DOHH2 (cell line): ENCODE measurements at regions not wholly inside any gene's neighbourhood (a gene's known extent, or its start where the extent isn't known, plus 50 kb on each side); places are given as distances from the start of the nearest gene placed in this dataset.

Source experiments
- H3F3A ChIP-seq: fragments of 200-600 bp; sonication (generic), shearing (Covaris generic); 2 replicates; pipeline ENCODE4 v1.6.0; 2016; ENCODE audit warnings: antibody characterized with exemption, mild to moderate bottlenecking; ENCODE audit not compliant: control insufficient read depth, insufficient read depth
- H3K27ac ChIP-seq: fragments of 200-600 bp; sonication (generic); 2 replicates; pipeline ENCODE4 v1.5.1; 2014; ENCODE audit warnings: low read depth, mild to moderate bottlenecking, low read length, moderate library complexity
- H3K27me3 ChIP-seq: fragments of 200-600 bp; sonication (generic); 2 replicates; pipeline ENCODE4 v1.6.1; 2014; ENCODE audit warnings: mild to moderate bottlenecking, low read length, mixed read lengths; ENCODE audit not compliant: control insufficient read depth
- H3K36me3 ChIP-seq: fragments of 200-600 bp; sonication (generic); 2 replicates; pipeline ENCODE4 v1.6.1; 2014; ENCODE audit warnings: mild to moderate bottlenecking, low read length, moderate library complexity, mixed read lengths; ENCODE audit not compliant: control insufficient read depth
- H3K4me1 ChIP-seq: fragments of 200-600 bp; sonication (generic); 2 replicates; pipeline ENCODE4 v1.6.1; 2014; ENCODE audit warnings: mild to moderate bottlenecking, low read length, mixed read lengths; ENCODE audit not compliant: control insufficient read depth
- H3K4me2 ChIP-seq: fragments of 200-600 bp; sonication (generic); 2 replicates; pipeline ENCODE4 v1.6.0; 2014; ENCODE audit warnings: mild to moderate bottlenecking, low read length, moderate library complexity
- H3K4me3 ChIP-seq: fragments of 200-600 bp; sonication (generic); 2 replicates; pipeline ENCODE4 v1.5.1; 2014; ENCODE audit warnings: mild to moderate bottlenecking, low read length, mixed read lengths
- H3K79me2 ChIP-seq: fragments of 200-600 bp; sonication (generic); 2 replicates; pipeline ENCODE4 v1.6.1; 2014; ENCODE audit warnings: mild to moderate bottlenecking, low read length, mixed read lengths; ENCODE audit not compliant: control insufficient read depth
- H3K9me2 ChIP-seq: fragments of 200-600 bp; sonication (generic); replicated peaks from 2 replicates; pipeline ENCODE4 v1.6.1; 2014; ENCODE audit warnings: mild to moderate bottlenecking, low read length, mixed read lengths; ENCODE audit not compliant: control insufficient read depth
- H3K9me3 ChIP-seq: fragments of 200-600 bp; sonication (generic); 2 replicates; pipeline ENCODE4 v1.6.1; 2014; ENCODE audit warnings: antibody characterized with exemption, low read length, mixed read lengths; ENCODE audit not compliant: control insufficient read depth, insufficient read depth
- H4K20me1 ChIP-seq: fragments of 200-600 bp; sonication (generic); 2 replicates; pipeline ENCODE4 v1.6.0; 2014; ENCODE audit warnings: low read depth, mild to moderate bottlenecking, antibody characterized with exemption, low read length, moderate library complexity; ENCODE audit not compliant: control insufficient read depth, insufficient read depth
- CTCF ChIP-seq: fragments of 200-600 bp; sonication (generic); IDR thresholded peaks from one replicate; pipeline ENCODE4 v1.5.1; 2014; ENCODE audit warnings: antibody characterized with exemption, mild to moderate bottlenecking, low read depth, low read length; ENCODE audit not compliant: poor library complexity, severe bottlenecking
- EZH2phosphoT487 ChIP-seq: fragments of 200-600 bp; sonication (generic); IDR thresholded peaks from 2 replicates; pipeline ENCODE4 v1.6.1; 2017; ENCODE audit warnings: borderline replicate concordance, mild to moderate bottlenecking, antibody characterized with exemption, low read length, moderate library complexity, mixed read lengths

DNA sequence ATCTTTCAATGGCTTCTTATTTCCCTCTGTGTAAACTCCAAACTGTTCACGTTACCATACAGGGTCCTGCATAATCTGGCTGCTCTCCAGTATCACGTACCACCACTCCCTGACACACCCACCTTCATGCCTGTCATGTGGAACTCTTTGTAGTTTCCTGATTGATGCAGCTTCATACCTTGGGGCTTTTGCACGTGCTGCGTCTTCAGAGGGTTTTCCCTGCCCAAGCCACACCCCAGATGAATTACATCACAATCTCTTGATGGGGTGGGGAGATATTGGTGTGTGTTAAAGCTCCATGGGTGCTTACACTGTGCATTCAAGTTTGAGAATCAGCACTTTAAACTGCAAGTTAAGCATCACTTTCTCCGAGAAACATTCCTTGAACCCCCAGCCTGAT is 101.9 kb downstream of the CT47B1 start:
- Histone ChIP-seq H3K9me2 (no peaks in the 10 kb centered on the region), H3K9me3 (no peaks in the 10 kb centered on the region), H3K4me3 (no peak overlapping the region), H4K20me1 (no peaks in the 10 kb centered on the region), H3K36me3 (no peaks in the 10 kb centered on the region), H3K27ac (no peak overlapping the region), H3K4me2 (no peak overlapping the region), H3F3A (no peaks in the 10 kb centered on the region), H3K79me2 (no peaks in the 10 kb centered on the region), H3K4me1 (peaks cover 20% of the 10 kb centered on the region), H3K27me3 (no peaks in the 10 kb centered on the region)
- TF ChIP-seq EZH2phosphoT487, result no peak
- no peak for TF ChIP-seq CTCF

DNA sequence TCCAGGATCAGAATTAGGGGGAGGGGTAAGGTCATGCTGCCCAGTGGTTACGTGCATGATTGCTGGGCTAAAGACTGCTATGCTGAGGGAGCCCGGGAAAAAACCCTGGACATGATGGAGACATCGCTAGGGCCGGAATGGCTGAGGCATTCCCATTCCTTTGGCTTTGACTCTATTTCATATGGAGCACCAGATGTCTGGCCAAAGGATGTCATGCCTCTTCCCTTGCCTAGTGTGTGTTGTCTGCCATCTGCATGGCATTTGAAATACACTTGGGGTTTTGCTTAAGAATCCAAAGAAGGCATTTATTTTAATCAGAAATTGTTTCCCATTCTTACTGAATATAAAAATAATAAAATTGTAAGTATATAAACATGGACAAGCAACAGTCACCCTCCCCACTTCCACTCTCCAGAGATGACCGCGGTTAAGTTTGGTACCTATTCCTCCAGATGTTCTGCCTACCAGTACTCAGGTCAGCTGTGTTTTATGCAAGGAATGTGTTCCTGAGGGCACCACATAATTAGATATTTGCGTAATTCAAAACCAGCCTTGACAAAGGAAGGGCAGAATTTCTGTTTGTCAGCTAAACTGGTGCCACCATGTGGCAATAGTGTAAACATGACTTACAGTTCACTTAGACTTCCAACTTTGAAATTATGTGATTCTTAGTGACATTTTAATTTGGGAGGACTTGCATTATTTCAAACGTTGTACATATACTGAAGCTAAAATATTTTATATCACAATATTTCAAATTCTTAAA is 105.9 kb downstream of the CT47B1 start:
- Histone ChIP-seq H3K27ac (no peak overlapping the region), H3K4me2 (peak overlapping the region; percentile 32), H3K4me1 (peaks cover 23% of the 10 kb centered on the region), H3K4me3 (no peak overlapping the region), H3K27me3 (no peaks in the 10 kb centered on the region), H3K9me2 (no peaks in the 10 kb centered on the region), H4K20me1 (no peaks in the 10 kb centered on the region), H3F3A (no peaks in the 10 kb centered on the region), H3K79me2 (no peaks in the 10 kb centered on the region), H3K9me3 (no peaks in the 10 kb centered on the region), H3K36me3 (no peaks in the 10 kb centered on the region)
- TF ChIP-seq CTCF (peak; percentile 39), EZH2phosphoT487 (no peak)

DNA sequence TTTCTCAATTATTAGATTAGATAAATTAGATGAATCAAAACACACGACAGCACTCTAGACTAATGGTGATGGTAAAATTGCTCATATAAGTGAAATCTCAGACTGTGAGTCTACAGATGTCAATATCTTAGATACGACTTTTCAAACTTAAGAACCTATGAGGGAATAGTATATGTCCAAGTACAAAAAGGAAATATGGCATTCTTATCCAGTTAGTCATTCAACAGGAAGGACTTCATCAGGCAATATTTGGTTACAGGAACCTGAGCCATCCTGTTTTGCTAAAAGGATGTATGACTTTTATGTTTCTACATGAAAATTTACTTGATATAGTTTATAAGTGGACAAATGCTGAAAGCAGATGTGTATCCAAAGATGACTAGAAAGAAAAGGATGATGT is 107.0 kb downstream of the CT47B1 start:
- Histone ChIP-seq H3K27ac (no peak overlapping the region), H3F3A (no peaks in the 10 kb centered on the region), H3K4me3 (no peak overlapping the region), H3K36me3 (no peaks in the 10 kb centered on the region), H4K20me1 (no peaks in the 10 kb centered on the region), H3K9me2 (no peaks in the 10 kb centered on the region), H3K9me3 (no peaks in the 10 kb centered on the region), H3K4me1 (peaks cover 23% of the 10 kb centered on the region), H3K4me2 (no peak overlapping the region), H3K79me2 (no peaks in the 10 kb centered on the region), H3K27me3 (no peaks in the 10 kb centered on the region)
- no peak for TF ChIP-seq CTCF
- TF ChIP-seq EZH2phosphoT487, result no peak
